K562 (cell line): ENCODE measurements at regions not wholly inside any gene's neighbourhood (a gene's known extent, or its start where the extent isn't known, plus 50 kb on each side); places are given as distances from the start of the nearest gene placed in this dataset.

Experiments used
- ATAC-seq: fragments of 200-7000 bp; cut with Tn5 transposase; 3 replicates; pipeline ENCODE4 v1.9.1; 2020; ENCODE audit warnings: moderate library complexity
- BruUV-seq: library from RNA; stranded (reverse); fragments of 400-500 nt; replicated peaks from 2 replicates; lab custom pipeline; 2021; lab: Mats Ljungman, UMichigan
- CTCF ChIA-PET: fragments of 300-600 bp; formaldehyde crosslinking; extraction: SDS; loops from one replicate; lab custom pipeline; 2021; ENCODE audit warnings: low intra/inter-chr PET ratio; lab: Yijun Ruan, JAX
- POLR2A ChIA-PET: fragments of 300-600, 350-650 bp; sonication (Branson Sonifier 250); formaldehyde crosslinking; extraction: SDS; loops from one replicate; lab custom pipeline; 2021; ENCODE audit warnings: antibody characterized with exemption, inconsistent platforms; lab: Yijun Ruan, JAX
- DNase-seq, 4 experiments: peaks; one replicate each; pipeline versions ENCODE4 v3.0.0 to v3.0.0-alpha.2; 2011 to 2018; ENCODE audit warnings: low spot score in 3 of 4, mixed read lengths in 3 of 4; ENCODE audit errors: extremely low read depth in 1 of 4
- FAIRE-seq: peaks from 2 replicates; lab custom pipeline; 2011; peaks lifted over from hg19 to GRCh38; lab: Jason Lieb, UNC
- H2AFZ ChIP-seq: 2 replicates; pipeline ENCODE4 v1.6.0; 2011; ENCODE audit warnings: low read depth, low read length, control low read depth, inconsistent platforms
- H3K27ac ChIP-seq: fragments of 200-600 bp; 3 replicates; pipeline ENCODE4 v1.8.0; 2011; ENCODE audit warnings: low read depth, mild to moderate bottlenecking, control low read depth, inconsistent platforms, low read length, moderate library complexity, mixed read lengths; ENCODE audit errors: extremely low read depth
- H3K27me3 ChIP-seq, 2 experiments: fragments of 300-600 bp in 1 of 2; 2 replicates in 1 of 2; 3 replicates in 1 of 2; pipeline versions ENCODE4 v1.6.0 to v1.8.0; 2011; ENCODE audit warnings: inconsistent platforms in 2 of 2, low read length in 2 of 2, mild to moderate bottlenecking in 1 of 2, mixed read lengths in 1 of 2, moderate library complexity in 1 of 2; ENCODE audit not compliant: control insufficient read depth in 2 of 2, insufficient read depth in 2 of 2
- H3K36me3 ChIP-seq: fragments of 300-600 bp; 3 replicates; pipeline ENCODE4 v1.8.0; 2011; ENCODE audit warnings: mild to moderate bottlenecking, low read length, inconsistent platforms; ENCODE audit not compliant: control insufficient read depth, insufficient read depth
- H3K4me1 ChIP-seq, 2 experiments: fragments of 200-600 bp in 1 of 2; replicated peaks in 1 of 2; 2 replicates in 1 of 2; 3 replicates in 1 of 2; pipeline versions ENCODE4 v1.5.1 to v1.8.0; 2011; ENCODE audit warnings: inconsistent platforms in 2 of 2, low read length in 2 of 2, mild to moderate bottlenecking in 1 of 2, mixed read lengths in 1 of 2, moderate library complexity in 1 of 2; ENCODE audit not compliant: control insufficient read depth in 2 of 2, insufficient read depth in 2 of 2
- H3K4me2 ChIP-seq: 2 replicates; pipeline ENCODE4 v1.6.1; 2011; ENCODE audit warnings: low read length, control low read depth, inconsistent platforms, mixed read lengths; ENCODE audit not compliant: insufficient read depth
- H3K4me3 ChIP-seq: fragments of 200-600 bp; sonication (generic), shearing (Covaris generic); 2 replicates; pipeline ENCODE4 v1.5.1; 2016; ENCODE audit warnings: control low read depth, inconsistent platforms
- H3K79me2 ChIP-seq: fragments of 200-600 bp; 3 replicates; pipeline ENCODE4 v1.8.0; 2011; ENCODE audit warnings: low read length, inconsistent platforms; ENCODE audit not compliant: control insufficient read depth, insufficient read depth
- H3K9ac ChIP-seq, 2 experiments: 2 replicates each; pipeline versions ENCODE4 v1.6.0 to v1.6.1; 2011; ENCODE audit warnings: low read depth in 2 of 2, low read length in 2 of 2, control low read depth in 1 of 2, inconsistent platforms in 1 of 2, mild to moderate bottlenecking in 1 of 2, mixed read lengths in 1 of 2; ENCODE audit not compliant: insufficient read depth in 1 of 2
- H3K9me1 ChIP-seq: one replicate; pipeline ENCODE4 v1.6.0; 2011; ENCODE audit warnings: inconsistent platforms, mild to moderate bottlenecking, low read length, moderate library complexity; ENCODE audit not compliant: control insufficient read depth, insufficient read depth
- H3K9me3 ChIP-seq: replicated peaks from 2 replicates; pipeline ENCODE4 v1.5.1; 2011; ENCODE audit warnings: low read depth, low read length, inconsistent platforms; ENCODE audit not compliant: control insufficient read depth, insufficient read depth
- H4K20me1 ChIP-seq: replicated peaks from 2 replicates; pipeline ENCODE4 v1.6.1; 2011; ENCODE audit warnings: low read length, inconsistent platforms, mixed read lengths; ENCODE audit not compliant: control insufficient read depth, insufficient read depth
- CBX1 ChIP-seq: sonication (generic); IDR thresholded peaks from 2 replicates; pipeline ENCODE4 v1.6.1; 2016; ENCODE audit warnings: antibody characterized with exemption, low read depth, mild to moderate bottlenecking
- CEBPG ChIP-seq, 3 experiments: fragments of 200-800 bp in 1 of 3; sonication (Bioruptor generic) in 1 of 3; sonication (generic) in 1 of 3; formaldehyde crosslinking in 1 of 3; IDR thresholded peaks in 2 of 3; conservative IDR thresholded peaks in 1 of 3; 2 replicates each; pipeline versions ENCODE4 v1.6.1 to v1.8.0; 2016 to 2022; ENCODE audit warnings: missing compliant biosample characterization in 2 of 3, missing genetic modification characterization in 2 of 3, mild to moderate bottlenecking in 1 of 3, missing genetic modification reagents in 1 of 3
- HOXB6 ChIP-seq: fragments of 250-450 bp; sonication (Bioruptor Pico); IDR thresholded peaks from 2 replicates; pipeline ENCODE4 v1.5.1; 2022; ENCODE audit warnings: mild to moderate bottlenecking, borderline replicate concordance
- MCM2 ChIP-seq: fragments of 450-650 bp; IDR thresholded peaks from 2 replicates; pipeline ENCODE4 v1.6.1; 2017; ENCODE audit warnings: low read depth, mild to moderate bottlenecking
- NR3C1 ChIP-seq: sonication (generic); formaldehyde crosslinking; IDR thresholded peaks from 2 replicates; pipeline ENCODE4 v1.8.1; 2022; ENCODE audit warnings: missing genetic modification reagents
- RFX7 ChIP-seq: fragments of 250-450 bp; sonication (Bioruptor Pico); IDR thresholded peaks from 2 replicates; pipeline ENCODE4 v1.5.1; 2021; ENCODE audit warnings: mild to moderate bottlenecking
- SREBF1 ChIP-seq: fragments of 150-350 bp; IDR thresholded peaks from 2 replicates; pipeline ENCODE4 v1.6.1; 2014; ENCODE audit warnings: antibody characterized with exemption, low read depth, low read length, borderline replicate concordance
- ZNF274 ChIP-seq: IDR thresholded peaks from 2 replicates; pipeline ENCODE4 v1.6.1; 2011; ENCODE audit warnings: low read depth, mild to moderate bottlenecking, low read length, moderate library complexity, borderline replicate concordance
- ZNF354B ChIP-seq: fragments of 250-450 bp; sonication (Bioruptor Pico); IDR thresholded peaks from 2 replicates; pipeline ENCODE4 v1.4.0; 2020
- ZNF766 ChIP-seq: fragments of 200-800 bp; sonication (Bioruptor generic); conservative IDR thresholded peaks from 2 replicates; pipeline ENCODE4 v1.6.1; 2016; ENCODE audit warnings: missing genetic modification characterization, missing compliant biosample characterization
- WGBS: fragments of 100-300 bp; shearing (Covaris generic); methylation state at CpG from one replicate; pipeline ENCODE4 v1.1.6; 2016; ENCODE audit warnings: low coverage, mixed read lengths; ENCODE audit not compliant: insufficient coverage; ENCODE audit errors: missing lambda C conversion rate; 5-methylcytosine and 5-hydroxymethylcytosine counted together
- in situ Hi-C: fragments of 300-500 bp; cut with MboI; formaldehyde crosslinking; loops from 4 replicates; pipeline ENCODE4 v1.15.0; 2018; ENCODE audit warnings: inconsistent platforms, mixed read lengths
- intact Hi-C: fragments of 100-400 bp; cut with micrococcal nuclease; formaldehyde crosslinking; loops from 2 replicates; pipeline ENCODE4 v1.14.2; 2022
- TF ChIP-seq, protein P1 (sequence below): fragments of 250-450 bp; sonication (Bioruptor Pico); IDR thresholded peaks from 2 replicates; pipeline ENCODE4 v1.5.0; 2021; ENCODE audit warnings: mild to moderate bottlenecking, borderline replicate concordance
- TF ChIP-seq, protein P2 (sequence below): sonication (generic); formaldehyde crosslinking; IDR thresholded peaks from 2 replicates; pipeline ENCODE4 v1.8.0; 2022; ENCODE audit warnings: mild to moderate bottlenecking, low read depth, missing genetic modification reagents
- TF ChIP-seq, protein P3 (sequence below): IDR thresholded peaks from 3 replicates; pipeline ENCODE4 v1.6.1; 2011; ENCODE audit warnings: borderline replicate concordance, mild to moderate bottlenecking; ENCODE audit not compliant: insufficient read length, insufficient read depth

DNA sequence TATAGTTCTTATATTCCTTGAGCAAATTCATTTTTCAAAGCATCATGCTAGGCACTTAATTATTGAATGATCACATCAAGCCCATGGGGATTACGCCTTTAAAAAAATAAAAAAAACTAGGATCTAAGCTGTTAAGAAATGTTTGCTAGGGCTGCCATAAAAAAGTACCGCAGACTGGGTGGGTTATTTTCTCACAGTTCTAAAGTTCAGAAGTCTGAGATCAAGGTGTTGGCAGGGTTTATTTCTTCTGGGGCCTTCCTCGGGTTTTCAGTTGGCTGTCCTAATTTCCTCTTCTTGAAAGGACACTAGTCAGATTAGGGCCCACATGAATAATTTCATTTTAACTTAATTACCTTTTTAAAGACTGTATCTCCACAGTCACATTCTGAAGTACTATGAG is 165.6 kb upstream of the RIMS1 start:
- FAIRE-seq (no peak), DNase-seq (no peak), ATAC-seq (no peak)
- Histone ChIP-seq H3K4me1 (no peaks in the 10 kb centered on the region), H2AFZ (no peak overlapping the region), H3K79me2 (no peaks in the 10 kb centered on the region), H3K9me1 (no peaks in the 10 kb centered on the region), H3K27me3 (no peaks in the 10 kb centered on the region), H3K4me2 (no peak overlapping the region), H3K4me3 (no peak overlapping the region), H3K36me3 (no peaks in the 10 kb centered on the region), H3K27ac (no peak overlapping the region), H3K9ac (no peak overlapping the region), H4K20me1 (no peaks in the 10 kb centered on the region), H3K9me3 (no peaks in the 10 kb centered on the region)
- POLR2A ChIA-PET = no interaction called here
- intact Hi-C loops (no loop called here), in situ Hi-C loops (no loop called here)
- 3% methylated on average over 3 of the region's 3 CpGs for WGBS
- BruUV-seq = no TSS peak
- CTCF ChIA-PET = no interaction called here
- no peak for TF ChIP-seq RFX7 (CRISPR knock-in tag)
- no peak for TF ChIP-seq NR3C1 (CRISPR knock-in tag)
- TF ChIP-seq CEBPG (CRISPR knock-in tag; IDR thresholded peaks at IDR 0.05) = no peak
- no peak for TF ChIP-seq CEBPG (tag; conservative IDR thresholded peaks at IDR 0.05 in 1 of 2, IDR thresholded peaks at IDR 0.05 in 1 of 2)
- TF ChIP-seq MCM2 = no peak
- TF ChIP-seq ZNF354B (CRISPR knock-in tag) = no peak
- TF ChIP-seq ZNF274 = no peak
- no peak for TF ChIP-seq CBX1
- TF ChIP-seq, protein P1, sequence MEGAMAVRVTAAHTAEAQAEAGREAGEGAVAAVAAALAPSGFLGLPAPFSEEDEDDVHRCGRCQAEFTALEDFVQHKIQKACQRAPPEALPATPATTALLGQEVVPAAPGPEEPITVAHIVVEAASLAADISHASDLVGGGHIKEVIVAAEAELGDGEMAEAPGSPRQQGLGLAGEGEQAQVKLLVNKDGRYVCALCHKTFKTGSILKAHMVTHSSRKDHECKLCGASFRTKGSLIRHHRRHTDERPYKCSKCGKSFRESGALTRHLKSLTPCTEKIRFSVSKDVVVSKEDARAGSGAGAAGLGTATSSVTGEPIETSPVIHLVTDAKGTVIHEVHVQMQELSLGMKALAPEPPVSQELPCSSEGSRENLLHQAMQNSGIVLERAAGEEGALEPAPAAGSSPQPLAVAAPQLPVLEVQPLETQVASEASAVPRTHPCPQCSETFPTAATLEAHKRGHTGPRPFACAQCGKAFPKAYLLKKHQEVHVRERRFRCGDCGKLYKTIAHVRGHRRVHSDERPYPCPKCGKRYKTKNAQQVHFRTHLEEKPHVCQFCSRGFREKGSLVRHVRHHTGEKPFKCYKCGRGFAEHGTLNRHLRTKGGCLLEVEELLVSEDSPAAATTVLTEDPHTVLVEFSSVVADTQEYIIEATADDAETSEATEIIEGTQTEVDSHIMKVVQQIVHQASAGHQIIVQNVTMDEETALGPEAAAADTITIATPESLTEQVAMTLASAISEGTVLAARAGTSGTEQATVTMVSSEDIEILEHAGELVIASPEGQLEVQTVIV = no peak
- no peak for TF ChIP-seq ZNF766 (CRISPR knock-in tag)
- TF ChIP-seq HOXB6 = no peak
- TF ChIP-seq, protein P2, sequence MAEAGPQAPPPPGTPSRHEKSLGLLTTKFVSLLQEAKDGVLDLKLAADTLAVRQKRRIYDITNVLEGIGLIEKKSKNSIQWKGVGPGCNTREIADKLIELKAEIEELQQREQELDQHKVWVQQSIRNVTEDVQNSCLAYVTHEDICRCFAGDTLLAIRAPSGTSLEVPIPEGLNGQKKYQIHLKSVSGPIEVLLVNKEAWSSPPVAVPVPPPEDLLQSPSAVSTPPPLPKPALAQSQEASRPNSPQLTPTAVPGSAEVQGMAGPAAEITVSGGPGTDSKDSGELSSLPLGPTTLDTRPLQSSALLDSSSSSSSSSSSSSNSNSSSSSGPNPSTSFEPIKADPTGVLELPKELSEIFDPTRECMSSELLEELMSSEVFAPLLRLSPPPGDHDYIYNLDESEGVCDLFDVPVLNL (CRISPR knock-in tag) = no peak
- TF ChIP-seq, protein P3, sequence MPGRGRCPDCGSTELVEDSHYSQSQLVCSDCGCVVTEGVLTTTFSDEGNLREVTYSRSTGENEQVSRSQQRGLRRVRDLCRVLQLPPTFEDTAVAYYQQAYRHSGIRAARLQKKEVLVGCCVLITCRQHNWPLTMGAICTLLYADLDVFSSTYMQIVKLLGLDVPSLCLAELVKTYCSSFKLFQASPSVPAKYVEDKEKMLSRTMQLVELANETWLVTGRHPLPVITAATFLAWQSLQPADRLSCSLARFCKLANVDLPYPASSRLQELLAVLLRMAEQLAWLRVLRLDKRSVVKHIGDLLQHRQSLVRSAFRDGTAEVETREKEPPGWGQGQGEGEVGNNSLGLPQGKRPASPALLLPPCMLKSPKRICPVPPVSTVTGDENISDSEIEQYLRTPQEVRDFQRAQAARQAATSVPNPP = no peak
- TF ChIP-seq SREBF1 = no peak
